Endometrium (tissue), 2 donors: ENCODE measurements at regions not wholly inside any gene's neighbourhood (a gene's known extent, or its start where the extent isn't known, plus 50 kb on each side); places are given as distances from the start of the nearest gene placed in this dataset.
"Not testable (repeated sequence)": the region's sequence is repeated elsewhere in the genome, so short reads cannot be mapped to it uniquely, and the experiment has no call there.

Source experiments
- FAIRE-seq: peaks from 2 replicates; lab custom pipeline; 2012; peaks lifted over from hg19 to GRCh38; lab: Jason Lieb, UNC
- donor health status: control.
- donor health status: control.

DNA sequence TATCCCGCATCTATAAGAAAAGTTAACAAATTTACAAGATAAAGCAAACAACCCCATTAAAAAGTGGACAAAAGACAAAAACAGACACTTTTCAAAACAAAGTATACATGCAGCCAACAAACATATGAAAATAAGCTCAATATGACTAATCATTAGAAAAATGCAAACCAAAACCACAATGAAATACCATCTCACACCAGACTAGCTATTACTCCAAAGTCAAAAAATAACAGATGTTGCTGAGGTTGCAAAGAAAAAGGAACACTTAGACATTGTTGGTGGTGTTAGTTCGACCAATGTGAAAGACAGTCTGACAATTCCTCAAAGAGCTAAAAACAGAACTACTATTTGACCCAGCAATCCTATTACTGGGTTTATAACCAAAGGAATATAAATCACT is 968.6 kb upstream of the USP15 start:
- FAIRE-seq, result peak; percentile 4

DNA sequence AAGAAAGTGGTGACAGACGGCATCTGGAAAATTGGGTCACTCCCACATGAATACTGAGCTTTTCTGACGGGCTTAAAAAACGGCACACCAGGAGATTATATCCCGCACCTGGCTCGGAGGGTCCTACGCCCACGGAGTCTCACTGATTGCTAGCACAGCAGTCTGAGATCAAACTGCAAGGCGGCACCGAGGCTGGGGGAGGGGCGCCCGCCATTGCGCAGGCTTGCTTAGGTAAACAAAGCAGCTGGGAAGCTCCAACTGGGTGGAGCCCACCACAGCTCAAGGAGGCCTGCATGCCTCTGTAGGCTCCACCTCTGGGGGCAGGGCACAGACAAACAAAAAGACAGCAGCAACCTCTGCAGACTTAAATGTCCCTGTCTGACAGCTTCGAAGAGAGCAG is 966.2 kb upstream of the USP15 start:
- FAIRE-seq, result not testable (repeated sequence)

DNA sequence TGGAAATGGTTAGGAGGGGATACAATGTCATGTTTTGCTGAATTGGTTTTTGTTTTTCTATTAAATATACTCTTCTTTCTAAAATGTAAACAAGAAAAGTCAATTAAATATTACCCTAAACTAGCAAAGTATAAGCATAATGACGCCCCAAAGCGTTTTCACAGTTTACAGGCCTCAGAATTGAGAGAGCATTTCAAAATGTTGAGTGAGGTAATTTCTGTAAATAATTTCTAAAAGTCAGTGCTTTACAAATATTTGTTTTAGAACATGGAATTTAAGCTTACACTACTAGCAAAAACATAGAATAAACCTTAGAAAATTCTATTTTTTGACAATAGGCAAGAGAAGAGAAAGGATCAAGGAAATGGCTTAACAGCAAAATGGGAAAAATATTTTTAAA is 958.4 kb upstream of the USP15 start:
- no peak for FAIRE-seq

DNA sequence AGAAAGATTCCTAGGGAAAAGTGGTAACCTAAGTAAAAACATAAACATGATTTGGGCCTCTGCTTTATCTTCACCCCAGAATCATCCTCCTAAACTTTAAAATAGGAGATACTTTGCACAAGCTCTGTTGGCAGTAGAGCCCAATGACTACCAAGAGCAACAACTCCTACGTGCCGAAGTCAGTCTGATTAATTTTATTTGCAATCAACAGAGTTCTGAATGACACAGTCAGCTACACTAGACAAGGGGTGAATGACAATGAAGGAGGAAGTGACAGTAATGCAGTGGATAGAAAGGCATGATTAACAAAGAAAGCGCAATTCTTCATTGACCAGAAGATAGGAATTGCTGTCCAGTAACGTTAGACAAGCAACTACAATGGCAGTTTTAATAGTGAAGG is 957.9 kb upstream of the USP15 start:
- FAIRE-seq, result no peak

DNA sequence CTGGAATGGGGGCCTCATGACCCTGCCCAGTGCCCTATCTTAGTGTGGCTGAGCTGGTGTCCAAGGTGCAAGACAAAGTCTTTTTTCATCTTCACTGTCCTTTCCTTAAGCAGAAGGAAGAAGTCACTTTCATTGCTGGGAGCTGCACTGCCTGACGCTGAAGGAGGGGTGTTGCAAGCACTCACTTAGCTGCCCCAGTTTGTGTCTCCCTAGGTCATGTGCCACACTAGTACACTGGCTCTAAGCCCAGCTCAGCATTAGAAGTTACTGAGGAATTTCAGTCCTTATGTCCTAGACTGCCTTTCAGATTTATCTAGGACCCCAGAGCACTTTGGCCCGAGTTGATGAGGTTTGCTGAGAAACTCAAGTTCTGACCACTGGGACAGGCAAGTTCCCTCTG is 952.0 kb upstream of the USP15 start:
- FAIRE-seq, result no peak

DNA sequence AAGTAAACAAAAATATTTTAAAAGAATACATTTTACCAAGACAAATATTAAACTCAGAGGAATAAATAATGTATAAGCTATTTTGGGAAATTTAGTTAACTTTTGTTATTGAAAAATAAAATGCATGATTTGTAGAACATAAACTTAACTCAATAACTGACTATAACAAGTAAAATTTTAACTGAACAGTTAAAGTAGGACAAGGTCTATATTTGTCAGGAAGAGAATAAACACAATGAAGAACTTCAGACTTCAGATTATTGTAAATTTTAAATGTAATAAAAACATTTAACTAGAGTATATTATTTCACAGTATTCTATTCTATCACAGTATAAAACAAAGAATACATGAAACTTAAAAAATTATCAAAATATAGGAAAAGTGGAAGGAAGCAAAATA is 948.8 kb upstream of the USP15 start:
- FAIRE-seq, result no peak

DNA sequence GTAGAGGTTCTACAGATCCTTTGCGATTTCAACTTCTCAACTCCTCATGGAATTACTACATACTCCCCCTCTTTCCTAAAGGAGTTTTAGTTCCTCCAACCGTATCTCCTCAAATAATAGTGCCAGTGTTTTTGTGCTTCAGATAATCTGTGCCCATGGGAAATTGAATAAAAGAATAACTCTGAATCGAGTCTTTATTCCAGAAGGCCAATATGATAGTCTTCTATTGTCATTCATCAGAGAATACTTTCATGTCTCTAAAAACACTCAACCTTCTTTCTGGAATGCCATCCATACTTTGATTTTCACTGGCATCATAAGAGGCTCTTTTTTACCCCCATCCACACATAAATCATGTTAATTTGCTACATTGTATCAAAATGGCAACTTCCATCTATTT is 911.3 kb upstream of the USP15 start:
- FAIRE-seq, result no peak

DNA sequence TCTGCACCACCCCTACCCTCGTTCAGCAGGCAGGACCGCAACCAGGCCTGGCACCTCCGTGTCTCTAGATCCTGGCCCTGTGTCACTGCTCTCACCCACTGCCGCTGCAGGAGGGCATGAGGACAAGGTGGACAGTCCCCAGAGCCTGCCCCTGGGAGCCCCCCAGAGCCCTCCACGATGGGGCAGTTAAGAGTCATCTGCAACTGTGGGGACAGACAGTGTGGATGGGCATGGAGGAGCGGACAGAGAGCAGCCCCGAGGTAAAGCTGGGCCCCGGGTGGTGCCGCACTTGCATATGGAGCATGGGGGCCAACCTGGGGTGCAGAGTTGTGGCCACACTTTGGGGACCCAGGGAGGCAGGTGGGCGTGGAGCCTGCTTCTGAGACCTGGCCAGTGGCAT is 905.1 kb upstream of the USP15 start:
- no peak for FAIRE-seq

DNA sequence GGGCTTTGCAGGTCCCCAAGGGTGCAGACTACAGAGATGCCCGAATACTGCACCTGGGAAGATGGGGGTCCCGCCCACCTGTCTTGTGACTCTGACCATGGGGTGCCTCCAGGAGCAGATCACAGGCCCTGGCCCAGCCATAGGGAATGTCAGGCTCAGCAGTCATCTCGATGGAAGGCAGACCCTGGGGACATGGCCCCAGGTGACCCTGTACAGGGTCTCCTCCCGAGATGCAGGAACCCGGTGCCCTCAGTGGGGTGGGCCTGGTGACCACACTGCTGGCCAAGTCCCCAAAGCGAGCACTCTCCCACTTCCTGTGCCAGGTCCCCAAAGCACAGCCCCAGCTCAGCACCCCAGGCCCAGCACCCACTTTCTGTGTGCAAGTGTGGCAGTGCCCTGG is 903.7 kb upstream of the USP15 start:
- FAIRE-seq, result no peak

DNA sequence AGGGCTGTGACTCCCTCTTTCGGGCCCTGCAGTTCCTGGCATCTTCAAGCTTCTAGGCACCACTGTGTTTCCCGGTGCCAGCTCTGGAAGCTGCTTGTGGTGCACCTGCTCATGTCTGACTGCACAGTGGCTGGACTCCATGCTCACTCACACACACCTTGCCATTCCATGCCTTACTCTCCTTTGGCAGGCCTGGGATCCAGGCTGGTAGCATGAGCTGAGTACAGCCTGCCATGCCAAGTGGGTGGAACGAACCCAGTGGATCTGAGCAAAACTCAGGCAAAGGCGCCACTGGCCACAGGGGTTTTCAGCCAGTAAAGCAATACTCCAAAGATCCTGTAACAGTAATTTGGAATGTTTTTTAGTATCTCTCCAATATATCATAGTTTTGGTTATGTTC is 902.7 kb upstream of the USP15 start:
- FAIRE-seq, result no peak

DNA sequence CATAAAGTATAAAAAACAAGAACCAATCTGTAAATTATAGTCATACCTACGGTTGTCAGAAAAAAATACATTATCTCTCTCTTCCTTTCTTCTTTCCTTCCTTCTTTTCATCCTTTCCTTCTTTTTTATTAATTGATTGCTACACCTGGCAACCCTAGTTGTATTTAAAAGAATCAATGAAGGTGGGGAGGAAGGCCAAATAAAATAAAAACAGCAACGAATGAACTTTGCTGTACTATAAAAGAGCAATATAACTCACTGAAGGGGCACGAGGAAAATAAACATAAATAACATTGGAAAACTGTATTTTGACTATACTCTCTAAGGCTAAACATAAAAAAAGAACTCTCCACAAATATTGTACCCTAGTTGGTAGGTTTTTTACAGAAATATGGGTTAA is 898.2 kb upstream of the USP15 start:
- no peak for FAIRE-seq

DNA sequence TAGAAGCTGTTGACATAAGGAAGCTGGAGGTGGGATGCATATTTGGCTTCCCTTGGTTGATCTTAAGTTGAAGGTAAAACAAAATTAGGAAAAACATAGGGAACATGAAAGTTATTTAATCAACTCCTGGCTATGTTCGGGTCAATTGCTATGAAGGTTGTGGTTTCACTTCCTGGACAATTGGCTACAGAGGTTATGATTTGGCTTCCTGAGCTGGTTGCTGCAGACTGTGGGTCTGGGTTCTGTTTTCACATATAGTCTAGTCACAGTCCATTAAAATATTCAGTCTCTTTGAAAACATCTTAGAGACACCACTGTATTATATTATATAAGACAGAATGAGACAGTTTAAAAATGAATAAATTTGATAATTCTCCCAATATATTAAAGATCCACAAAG is 895.2 kb upstream of the USP15 start:
- no peak for FAIRE-seq

DNA sequence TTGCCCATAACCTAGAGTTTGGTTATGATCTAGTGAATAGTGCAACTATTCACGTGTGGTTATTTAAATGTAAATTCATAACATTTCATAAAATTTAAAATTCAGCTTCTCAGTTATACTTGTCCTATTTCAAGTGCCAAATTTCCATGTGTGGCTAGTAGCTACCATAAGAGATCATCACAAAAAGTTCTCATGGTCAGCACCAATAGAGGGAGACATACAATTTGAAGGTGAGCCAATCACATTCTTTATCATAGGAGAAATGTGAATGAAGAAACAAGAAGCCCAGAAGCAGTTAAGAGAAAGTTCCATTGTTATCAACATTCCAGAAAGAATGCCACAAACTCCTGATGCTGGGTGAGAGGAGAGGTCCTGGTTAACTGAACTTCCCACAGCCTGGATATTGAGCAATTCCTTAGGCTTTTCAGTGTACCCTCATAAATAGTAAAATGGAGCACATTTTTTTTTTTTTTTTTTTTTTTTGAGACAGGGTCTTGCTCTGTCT is 892.9 kb upstream of the USP15 start:
- FAIRE-seq, result no peak

DNA sequence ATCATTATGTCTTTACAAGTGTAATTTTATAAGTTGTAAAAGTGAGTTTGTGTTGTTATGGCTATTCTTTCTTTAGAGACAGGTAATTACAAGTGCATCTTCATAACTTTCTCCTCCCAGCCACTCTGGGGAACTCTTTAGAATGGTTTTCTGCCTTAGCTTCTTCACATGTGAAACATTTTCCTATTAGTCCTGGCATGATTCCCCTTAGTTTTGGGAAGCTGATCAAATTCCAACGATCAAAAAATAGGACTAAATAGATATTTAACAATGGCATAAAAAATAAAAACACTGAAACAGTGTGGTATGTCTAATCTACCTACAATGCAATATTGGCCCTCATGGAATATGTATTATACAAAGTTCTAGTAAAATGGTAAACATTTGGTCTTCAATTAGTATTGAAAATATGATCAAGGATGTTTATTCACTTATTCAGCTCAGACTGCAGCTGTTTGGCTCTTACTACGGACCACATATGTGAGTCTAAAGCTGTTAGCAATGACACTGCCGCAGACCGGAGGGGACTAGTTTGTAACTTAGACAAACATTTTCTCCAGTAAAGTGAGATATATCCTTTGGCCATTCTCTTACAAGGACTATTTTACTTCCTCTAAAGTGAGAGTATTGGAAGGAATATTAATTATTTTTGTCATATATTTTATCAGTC is 890.8 kb upstream of the USP15 start:
- no peak for FAIRE-seq

DNA sequence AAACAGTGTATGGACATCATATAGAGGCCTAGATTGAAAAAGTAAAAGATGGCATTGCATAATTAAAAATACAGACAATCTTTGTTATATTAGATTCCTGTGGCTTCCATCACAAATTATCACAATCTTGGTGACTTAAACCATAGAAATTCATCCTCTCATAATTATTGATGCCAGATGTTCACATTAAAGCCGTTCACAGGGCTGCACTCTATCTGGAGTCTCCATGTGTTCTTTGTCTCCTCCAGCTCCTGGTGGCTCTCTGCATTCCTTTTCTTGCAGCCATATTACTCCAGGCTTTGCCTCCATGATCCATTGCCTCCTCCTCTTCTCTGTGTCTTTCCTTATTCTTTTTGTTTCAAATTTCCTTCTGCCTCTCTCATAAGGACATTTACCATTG is 875.7 kb upstream of the USP15 start:
- no peak for FAIRE-seq

DNA sequence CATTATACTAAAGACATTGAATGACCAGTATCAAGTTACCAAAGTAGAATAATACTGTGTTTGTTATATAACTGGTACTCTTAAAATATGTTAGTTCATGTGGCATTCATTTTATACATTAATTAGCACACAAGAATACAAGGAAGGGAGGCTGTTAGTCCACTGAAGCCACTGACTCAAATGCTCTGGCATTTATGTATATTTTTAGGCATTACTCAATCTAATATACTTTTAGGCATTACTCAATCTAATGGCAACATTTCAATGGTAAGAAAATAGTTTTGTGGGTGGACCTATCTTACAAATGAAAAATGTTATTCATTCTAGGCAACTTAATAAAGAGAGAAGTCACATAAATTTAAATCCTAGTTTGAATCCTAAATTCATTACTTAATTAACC is 874.4 kb upstream of the USP15 start:
- no peak for FAIRE-seq

DNA sequence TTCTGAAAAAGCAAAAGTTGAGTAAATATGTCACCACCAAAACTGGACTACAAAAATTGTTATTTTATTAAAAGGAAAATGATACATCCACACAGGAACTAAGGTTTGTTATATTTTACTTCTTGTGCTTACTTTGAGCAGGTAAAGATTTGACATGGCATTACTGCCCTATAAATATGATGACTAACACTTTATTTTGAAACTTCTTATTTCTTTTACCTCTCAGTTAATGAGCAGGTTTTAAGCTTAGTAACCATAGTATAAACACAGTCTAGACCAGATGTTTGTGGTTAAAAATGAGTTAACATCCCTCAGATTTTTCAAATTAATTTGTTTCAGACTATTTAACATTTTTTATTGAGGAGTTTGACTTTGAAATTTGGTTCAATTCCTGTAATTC is 862.5 kb upstream of the USP15 start:
- peak; percentile 35 for FAIRE-seq

DNA sequence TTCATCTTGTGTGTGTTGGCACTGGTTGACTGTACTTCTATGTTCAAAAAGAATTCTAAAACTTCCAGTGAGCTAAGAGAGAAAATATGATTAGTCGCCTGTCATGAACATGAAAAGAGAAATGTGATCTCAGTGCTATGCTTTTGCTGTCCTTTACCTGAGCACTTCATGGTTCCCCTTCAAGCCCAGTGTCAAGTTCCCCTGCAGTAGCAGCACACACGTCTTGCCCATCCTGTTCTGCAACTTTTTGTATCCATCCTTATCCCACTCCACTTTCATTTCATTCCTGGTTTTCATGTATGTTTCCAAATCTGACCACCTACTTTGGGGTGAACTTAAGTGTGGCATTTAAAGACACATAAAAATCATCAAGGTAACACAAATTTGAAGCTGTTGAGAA is 848.0 kb upstream of the USP15 start:
- no peak for FAIRE-seq

DNA sequence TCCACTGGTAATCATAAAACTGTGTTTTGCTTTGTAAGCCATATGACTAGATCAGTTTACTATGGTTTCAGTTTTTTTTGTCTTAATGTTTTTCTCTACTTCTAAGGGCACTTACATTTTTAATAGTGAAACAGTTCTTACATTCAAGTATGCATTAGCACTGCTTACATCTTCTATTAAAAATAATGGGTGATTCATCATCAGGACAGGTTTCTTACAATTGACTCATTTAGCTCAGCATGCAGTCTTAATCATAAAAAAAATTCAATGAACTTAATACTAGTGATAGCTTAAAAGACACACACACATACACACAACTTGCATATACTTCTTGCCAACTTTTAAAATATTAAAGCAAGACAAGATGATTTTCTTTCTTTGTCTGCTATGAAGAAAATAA is 845.7 kb upstream of the USP15 start:
- no peak for FAIRE-seq

DNA sequence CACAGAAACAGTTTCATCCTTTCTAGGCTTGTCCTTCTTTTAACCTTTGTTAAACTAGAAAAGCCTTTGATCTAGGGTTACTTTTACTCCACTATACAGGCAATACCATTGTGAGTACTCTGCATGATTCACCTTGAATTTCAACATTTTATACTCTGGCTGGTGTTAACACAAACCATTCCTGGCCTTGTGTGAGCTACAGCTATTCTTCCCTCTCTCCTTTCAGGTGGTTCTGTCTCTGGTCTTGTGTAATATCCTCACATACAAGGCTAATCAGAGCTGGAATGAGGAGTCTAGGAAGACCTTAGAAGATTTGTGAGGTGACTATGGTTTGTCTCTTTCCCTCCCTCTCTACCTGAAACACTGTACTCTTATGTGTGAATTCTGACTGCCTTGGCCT is 837.4 kb upstream of the USP15 start:
- FAIRE-seq, result no peak

DNA sequence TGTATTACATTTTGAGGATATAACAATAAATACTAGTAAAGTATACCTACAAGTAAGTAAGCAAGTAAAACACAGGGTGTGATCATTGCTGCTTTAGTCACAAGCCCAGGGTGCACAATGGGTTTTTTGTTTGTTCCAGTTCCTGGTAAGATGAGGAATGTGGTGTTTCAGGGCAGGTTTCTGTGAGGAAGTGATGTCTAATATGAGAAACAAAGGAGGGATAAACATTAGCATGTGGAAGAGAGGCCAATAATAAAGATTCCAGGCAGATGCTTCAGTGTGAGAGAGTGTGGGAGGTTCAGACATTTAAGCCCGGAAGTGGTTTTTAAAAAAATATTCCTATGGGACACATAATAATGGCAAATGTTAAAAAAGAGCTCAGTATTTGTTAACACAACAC is 808.1 kb upstream of the USP15 start:
- no peak for FAIRE-seq

DNA sequence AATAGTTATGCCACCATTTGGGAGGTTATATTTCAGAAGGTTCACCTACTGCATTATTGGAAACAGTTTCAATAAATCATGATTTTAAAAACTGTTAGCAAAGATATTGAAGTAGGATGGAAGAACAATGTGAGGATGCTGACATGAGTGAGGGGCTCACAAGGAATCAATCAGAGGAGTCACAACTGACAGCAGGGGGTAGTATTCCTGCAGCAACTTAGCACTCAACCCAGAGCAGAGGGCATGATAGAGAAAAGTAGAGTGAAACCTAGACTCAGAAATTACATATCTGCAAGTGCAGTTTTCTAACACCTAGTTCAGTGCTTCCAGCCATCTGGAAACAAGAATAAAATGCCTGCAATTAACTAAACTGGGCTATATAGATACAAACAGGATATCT is 772.5 kb upstream of the USP15 start:
- FAIRE-seq, result no peak

DNA sequence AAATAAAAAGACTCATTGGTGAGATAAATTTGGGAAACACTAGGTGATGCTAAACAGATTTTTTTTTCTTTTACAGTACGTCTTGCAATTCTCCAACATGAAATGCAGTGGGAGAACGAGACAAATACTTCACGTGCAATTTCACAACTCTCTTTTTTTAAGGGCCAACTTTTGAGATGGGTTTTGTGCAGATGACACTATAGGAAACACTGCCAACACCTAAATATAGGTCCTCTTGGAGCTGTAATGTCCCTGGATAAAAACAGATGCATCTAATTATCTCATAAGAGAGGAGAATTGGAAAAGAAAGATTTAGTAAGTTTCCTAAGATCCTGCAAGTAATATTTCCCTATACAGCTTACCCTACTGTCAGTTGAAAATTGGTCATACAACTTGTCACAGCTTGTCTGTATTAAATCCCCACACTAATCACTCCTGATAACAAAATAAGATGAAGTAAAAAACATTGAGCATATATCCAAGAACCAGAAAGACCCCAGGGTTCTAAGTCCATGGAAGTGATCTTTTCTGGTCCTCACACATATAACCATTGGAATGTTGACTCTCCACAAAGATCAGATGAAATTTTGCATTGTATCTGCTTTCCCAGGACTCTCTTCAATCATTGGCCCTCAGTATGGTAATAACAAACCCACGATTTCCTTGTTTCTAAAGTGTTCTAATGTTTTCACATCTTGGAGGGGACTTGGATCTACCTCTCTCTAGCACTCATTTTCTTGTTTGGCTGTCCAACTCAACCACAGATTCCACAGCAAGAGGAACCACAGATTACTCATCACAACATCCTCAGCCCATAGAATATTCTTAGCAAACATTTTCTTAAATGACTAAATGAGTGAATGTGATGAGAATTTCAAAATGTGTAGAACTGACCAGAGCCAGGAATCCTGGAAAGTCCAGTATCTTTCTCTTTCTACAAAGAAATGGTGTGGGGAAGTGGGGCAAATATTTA is 769.4 kb upstream of the USP15 start:
- FAIRE-seq, result no peak

DNA sequence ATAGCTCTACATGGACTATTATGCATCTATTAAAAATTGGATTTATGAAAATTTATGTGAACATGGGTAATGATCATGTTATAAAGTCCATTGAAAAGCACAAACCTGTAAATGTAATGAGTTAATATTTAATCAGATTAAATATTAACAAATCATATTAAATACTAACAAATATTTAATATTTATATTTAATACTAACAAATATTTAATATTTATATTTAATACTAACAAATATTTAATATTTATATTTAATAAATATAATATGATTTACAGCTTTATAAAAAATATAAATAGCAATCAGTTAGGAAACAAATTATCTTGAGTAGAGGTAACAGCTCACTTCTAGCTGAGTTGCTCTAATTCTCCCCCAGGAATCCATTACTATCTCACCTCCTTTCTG is 758.0 kb upstream of the USP15 start:
- peak; percentile 89 for FAIRE-seq
